ENCODE measurements at regions not wholly inside any gene's neighbourhood (a gene's known extent, or its start where the extent isn't known, plus 50 kb on each side); places are given as distances from the start of the nearest gene placed in this dataset.
A peak's percentile ranks its signal among the peaks of the same experiment; 100 is the strongest.

DNA sequence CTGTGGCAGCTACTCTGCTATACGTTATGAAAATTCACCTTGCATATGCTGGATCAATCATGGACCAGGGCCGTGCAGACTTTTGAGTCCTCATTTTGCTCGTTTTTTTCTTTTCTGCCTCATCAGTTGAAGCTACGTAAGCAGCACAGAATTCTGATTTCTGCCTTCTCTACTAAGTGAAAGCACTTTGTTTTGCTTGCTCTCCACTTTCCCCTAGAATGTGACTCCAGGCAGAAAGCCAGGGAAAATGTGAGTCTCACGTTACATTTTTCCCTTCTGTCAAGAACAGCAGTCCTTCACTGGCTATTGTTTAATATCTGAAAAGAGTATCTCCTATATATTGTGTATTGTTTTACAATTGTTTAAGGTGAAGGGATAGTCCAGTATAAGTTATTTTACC is 1840.1 kb downstream of the PCDH7 start:
- TF ChIP-seq, protein P1, sequence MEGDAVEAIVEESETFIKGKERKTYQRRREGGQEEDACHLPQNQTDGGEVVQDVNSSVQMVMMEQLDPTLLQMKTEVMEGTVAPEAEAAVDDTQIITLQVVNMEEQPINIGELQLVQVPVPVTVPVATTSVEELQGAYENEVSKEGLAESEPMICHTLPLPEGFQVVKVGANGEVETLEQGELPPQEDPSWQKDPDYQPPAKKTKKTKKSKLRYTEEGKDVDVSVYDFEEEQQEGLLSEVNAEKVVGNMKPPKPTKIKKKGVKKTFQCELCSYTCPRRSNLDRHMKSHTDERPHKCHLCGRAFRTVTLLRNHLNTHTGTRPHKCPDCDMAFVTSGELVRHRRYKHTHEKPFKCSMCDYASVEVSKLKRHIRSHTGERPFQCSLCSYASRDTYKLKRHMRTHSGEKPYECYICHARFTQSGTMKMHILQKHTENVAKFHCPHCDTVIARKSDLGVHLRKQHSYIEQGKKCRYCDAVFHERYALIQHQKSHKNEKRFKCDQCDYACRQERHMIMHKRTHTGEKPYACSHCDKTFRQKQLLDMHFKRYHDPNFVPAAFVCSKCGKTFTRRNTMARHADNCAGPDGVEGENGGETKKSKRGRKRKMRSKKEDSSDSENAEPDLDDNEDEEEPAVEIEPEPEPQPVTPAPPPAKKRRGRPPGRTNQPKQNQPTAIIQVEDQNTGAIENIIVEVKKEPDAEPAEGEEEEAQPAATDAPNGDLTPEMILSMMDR (IDR thresholded peaks at IDR 0.05; ENCODE audit: low read depth, low read length) = no peak
- Histone ChIP-seq H3K4me1 (ENCODE audit: low read depth) (no peaks in the 10 kb centered on the region), H3K27me3 (no peaks in the 10 kb centered on the region), H3K36me3 (no peaks in the 10 kb centered on the region), H3K9me3 (ENCODE audit: low read depth) (no peaks in the 10 kb centered on the region), H3K27ac (no peak overlapping the region), H3K4me3 (no peak overlapping the region)
- peak; percentile 21 to 77 for DNase-seq (ENCODE audit: low read depth in 1 of 2, low spot score in 1 of 2)

DNA sequence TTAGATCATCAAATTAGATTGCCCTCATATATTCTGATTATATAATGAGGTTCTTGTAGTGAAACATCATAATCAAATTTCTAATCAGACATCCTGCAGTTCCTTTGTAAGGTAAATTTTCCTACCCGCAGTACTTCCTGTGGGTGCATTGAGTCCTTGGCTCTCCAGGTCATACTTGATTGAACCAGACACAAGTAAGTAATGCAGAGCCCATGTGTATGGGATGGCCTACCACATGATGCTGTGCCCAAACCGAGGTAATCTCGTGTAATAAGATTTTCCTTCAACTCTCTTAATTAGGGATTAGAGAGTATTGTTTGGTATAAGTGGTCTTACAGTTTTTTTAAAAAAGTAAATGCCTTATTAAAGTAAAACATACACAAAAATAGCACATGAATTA is 1841.8 kb downstream of the PCDH7 start:
- Histone ChIP-seq H3K27me3 (no peaks in the 10 kb centered on the region), H3K36me3 (no peaks in the 10 kb centered on the region), H3K27ac (no peak overlapping the region), H3K4me3 (no peak overlapping the region), H3K4me1 (ENCODE audit: low read depth) (no peaks in the 10 kb centered on the region), H3K9me3 (ENCODE audit: low read depth) (no peaks in the 10 kb centered on the region)
- TF ChIP-seq, protein P1 (IDR thresholded peaks at IDR 0.05; ENCODE audit: low read depth, low read length) = no peak
- DNase-seq (ENCODE audit: low read depth in 1 of 2, low spot score in 1 of 2) = no peak

- Histone ChIP-seq H3K4me1 (ENCODE audit: low read depth) (no peaks in the 10 kb centered on the region), H3K36me3 (no peaks in the 10 kb centered on the region), H3K27me3 (no peaks in the 10 kb centered on the region), H3K9me3 (ENCODE audit: low read depth) (no peaks in the 10 kb centered on the region), H3K27ac (no peak overlapping the region), H3K4me3 (no peak overlapping the region)
- TF ChIP-seq, protein P1 (IDR thresholded peaks at IDR 0.05; ENCODE audit: low read depth, low read length) = no peak
- no peak for DNase-seq (ENCODE audit: low read depth in 1 of 2, low spot score in 1 of 2)
Measured at GRCh38 chr4:32564626-32565025, 1844.5 kb downstream of the PCDH7 start.

- H3K27me3 ChIP-seq = no peaks in the 10 kb centered on the region
- H3K36me3 ChIP-seq = no peaks in the 10 kb centered on the region
- TF ChIP-seq, protein P1 (IDR thresholded peaks at IDR 0.05; ENCODE audit: low read depth, low read length) = no peak
- peak in 1 of 2 donors; percentile 1 for DNase-seq (ENCODE audit: low read depth in 1 of 2, low spot score in 1 of 2)
- H3K4me1 ChIP-seq (ENCODE audit: low read depth) = no peaks in the 10 kb centered on the region
- H3K4me3 ChIP-seq = no peak overlapping the region
- no peak overlapping the region for H3K27ac ChIP-seq
- no peaks in the 10 kb centered on the region for H3K9me3 ChIP-seq (ENCODE audit: low read depth)
Measured at GRCh38 chr4:32569861-32570260, 1849.7 kb downstream of the PCDH7 start.

DNA sequence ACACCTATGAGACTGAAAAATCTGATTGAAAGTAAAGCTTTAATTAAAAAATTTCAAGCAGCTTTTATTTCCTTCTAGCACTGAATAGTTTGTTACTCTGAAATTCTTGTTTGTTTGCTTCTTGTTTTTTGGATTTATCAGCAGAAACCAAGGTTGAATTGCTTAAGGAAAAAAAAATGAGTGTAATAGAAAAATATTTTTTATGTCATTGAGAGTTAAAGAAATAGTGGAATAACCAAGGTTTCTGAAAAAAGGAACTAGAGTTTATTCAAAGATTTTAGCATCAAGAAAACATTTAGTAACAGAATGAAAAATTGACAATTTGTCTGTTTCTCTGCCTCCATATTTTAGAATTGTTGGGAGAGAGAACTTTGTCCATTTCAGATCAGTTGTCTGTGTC is 1852.2 kb downstream of the PCDH7 start:
- Histone ChIP-seq H3K4me1 (ENCODE audit: low read depth) (no peaks in the 10 kb centered on the region), H3K36me3 (no peaks in the 10 kb centered on the region), H3K27me3 (no peaks in the 10 kb centered on the region)

More for the DNA sequence above, 1852.2 kb downstream of the PCDH7 start:
- Histone ChIP-seq H3K27ac (no peak overlapping the region), H3K4me3 (no peak overlapping the region), H3K9me3 (ENCODE audit: low read depth) (no peaks in the 10 kb centered on the region)
- TF ChIP-seq, protein P1 (IDR thresholded peaks at IDR 0.05; ENCODE audit: low read depth, low read length) = no peak
- no peak for DNase-seq (ENCODE audit: low read depth in 1 of 2, low spot score in 1 of 2)
